ENCODE measurements at regions not wholly inside any gene's neighbourhood (a gene's known extent, or its start where the extent isn't known, plus 50 kb on each side); places are given as distances from the start of the nearest gene placed in this dataset.

- no peak overlapping the region for H3K4me3 ChIP-seq (ENCODE audit: low read length)
- no peak for TF ChIP-seq CTCF (conservative IDR thresholded peaks at IDR 0.05; ENCODE audit: low read length)
- no peak for DNase-seq (ENCODE audit: low read depth)
Measured at GRCh38 chr10:110446277-110446676, 51.4 kb upstream of the DUSP5 start.

GRCh38 chr10:110446954-110447608 is 50.6 kb upstream of the DUSP5 start:
- peak; percentile 94 for DNase-seq (ENCODE audit: low read depth)
- H3K4me3 ChIP-seq (ENCODE audit: low read length), result no peak overlapping the region
- TF ChIP-seq CTCF (conservative IDR thresholded peaks at IDR 0.05; ENCODE audit: low read length), result peak; percentile 34

GRCh38 chr10:110447886-110448285 is 49.8 kb upstream of the DUSP5 start:
- no peak for DNase-seq (ENCODE audit: low read depth)
- TF ChIP-seq CTCF (conservative IDR thresholded peaks at IDR 0.05; ENCODE audit: low read length), result no peak

More at GRCh38 chr10:110447886-110448285, 49.8 kb upstream of the DUSP5 start:
- no peak overlapping the region for H3K4me3 ChIP-seq (ENCODE audit: low read length)
